ENCODE measurements at regions not wholly inside any gene's neighbourhood (a gene's known extent, or its start where the extent isn't known, plus 50 kb on each side); places are given as distances from the start of the nearest gene placed in this dataset.

- intact Hi-C loops (cut with DNase I): no loop called here
- DNase-seq (no peak), ATAC-seq (no peak), FAIRE-seq (no peak)
- Histone ChIP-seq H3K27me3 (no peaks in the 10 kb centered on the region), H3K4me3 (no peak overlapping the region), H3K27ac (no peak overlapping the region), H3K9me3 (no peaks in the 10 kb centered on the region), H3K4me1 (no peaks in the 10 kb centered on the region), H3K36me3 (no peaks in the 10 kb centered on the region)
- 74 to 80% methylated on average over 7 of the region's 7 CpGs for WGBS, 2 donors
- TF ChIP-seq CTCF (IDR thresholded peaks at IDR 0.05): no peak
Measured at GRCh38 chr3:72133329-72134011, 348.5 kb upstream of the PROK2 start.

GRCh38 chr3:72131899-72132298 lies 347.0 kb upstream of the PROK2 start:
- FAIRE-seq (peak; percentile 71), DNase-seq (no peak), ATAC-seq (no peak)
- Histone ChIP-seq H3K4me1 (no peaks in the 10 kb centered on the region), H3K27me3 (no peaks in the 10 kb centered on the region), H3K4me3 (no peak overlapping the region), H3K36me3 (no peaks in the 10 kb centered on the region), H3K9me3 (no peaks in the 10 kb centered on the region), H3K27ac (no peak overlapping the region)
- 70 to 87% methylated on average over 1 of the region's 1 CpG for WGBS, 2 donors
- intact Hi-C loops (cut with DNase I): no loop called here
- no peak for TF ChIP-seq CTCF (IDR thresholded peaks at IDR 0.05)

GRCh38 chr3:72130565-72130964 lies 345.6 kb upstream of the PROK2 start:
- intact Hi-C loops (cut with DNase I): no loop called here
- no peak overlapping the region for H3K27ac ChIP-seq
- no peak for ATAC-seq
- H3K36me3 ChIP-seq: no peaks in the 10 kb centered on the region
- whole genome bisulfite sequencing, 2 donors: 96 to 98% methylated on average over 3 of the region's 3 CpGs
- no peak overlapping the region for H3K4me3 ChIP-seq
- no peaks in the 10 kb centered on the region for H3K4me1 ChIP-seq
- H3K27me3 ChIP-seq: no peaks in the 10 kb centered on the region
- no peak for DNase-seq
- no peak for TF ChIP-seq CTCF (IDR thresholded peaks at IDR 0.05)
- FAIRE-seq: no peak
- H3K9me3 ChIP-seq: no peaks in the 10 kb centered on the region

GRCh38 chr3:72129501-72130094 lies 344.6 kb upstream of the PROK2 start:
- FAIRE-seq (no peak), DNase-seq (no peak), ATAC-seq (peak in 2 of 4 donors; percentile 24 to 67)
- intact Hi-C loops (cut with DNase I): no loop called here
- H3K9me3 ChIP-seq: no peaks in the 10 kb centered on the region
- no peaks in the 10 kb centered on the region for H3K4me1 ChIP-seq
- no peaks in the 10 kb centered on the region for H3K27me3 ChIP-seq
- no peak for TF ChIP-seq CTCF (IDR thresholded peaks at IDR 0.05)
- 59 to 61% methylated on average over 5 of the region's 5 CpGs for WGBS, 2 donors
- no peak overlapping the region for H3K4me3 ChIP-seq
- H3K36me3 ChIP-seq: no peaks in the 10 kb centered on the region
- H3K27ac ChIP-seq: no peak overlapping the region

GRCh38 chr3:72128921-72129320 lies 344.0 kb upstream of the PROK2 start:
- DNase-seq: no peak
- FAIRE-seq: no peak
- whole genome bisulfite sequencing, 2 donors: 92 to 96% methylated on average over 2 of the region's 2 CpGs

More at GRCh38 chr3:72128921-72129320, 344.0 kb upstream of the PROK2 start:
- H3K27me3 ChIP-seq: no peaks in the 10 kb centered on the region
- no peak for TF ChIP-seq CTCF (IDR thresholded peaks at IDR 0.05)
- H3K9me3 ChIP-seq: no peaks in the 10 kb centered on the region
- H3K36me3 ChIP-seq: no peaks in the 10 kb centered on the region
- intact Hi-C loops (cut with DNase I): no loop called here
- H3K27ac ChIP-seq: no peak overlapping the region
- ATAC-seq: peak in 1 of 4 donors; percentile 19
- H3K4me3 ChIP-seq: no peak overlapping the region
- H3K4me1 ChIP-seq: no peaks in the 10 kb centered on the region
